PFSK-1 (cell line): ENCODE measurements at regions not wholly inside any gene's neighbourhood (a gene's known extent, or its start where the extent isn't known, plus 50 kb on each side); places are given as distances from the start of the nearest gene placed in this dataset.

Experiments
- POLR2AphosphoS5 ChIP-seq: IDR thresholded peaks from 2 replicates; pipeline ENCODE4 v1.6.1; 2012; ENCODE audit warnings: low read depth, mild to moderate bottlenecking, control low read depth, low read length, moderate library complexity
- SIN3A ChIP-seq: IDR thresholded peaks from 2 replicates; pipeline ENCODE4 v1.6.1; 2012; ENCODE audit warnings: mild to moderate bottlenecking, low read length, moderate library complexity, borderline replicate concordance; ENCODE audit not compliant: insufficient read depth
- TAF1 ChIP-seq: IDR thresholded peaks from 2 replicates; pipeline ENCODE4 v1.6.1; 2012; ENCODE audit warnings: low read length, control low read depth, borderline replicate concordance; ENCODE audit not compliant: insufficient read depth
- TF ChIP-seq, protein P1 (sequence below), 2 experiments: IDR thresholded peaks; 2 replicates each; pipeline versions ENCODE4 v1.6.1 to v1.8.0; 2011 to 2012; ENCODE audit warnings: low read depth in 2 of 2, low read length in 2 of 2, control low read depth in 1 of 2, inconsistent platforms in 1 of 2, mild to moderate bottlenecking in 1 of 2, moderate library complexity in 1 of 2; ENCODE audit not compliant: insufficient read depth in 1 of 2

DNA sequence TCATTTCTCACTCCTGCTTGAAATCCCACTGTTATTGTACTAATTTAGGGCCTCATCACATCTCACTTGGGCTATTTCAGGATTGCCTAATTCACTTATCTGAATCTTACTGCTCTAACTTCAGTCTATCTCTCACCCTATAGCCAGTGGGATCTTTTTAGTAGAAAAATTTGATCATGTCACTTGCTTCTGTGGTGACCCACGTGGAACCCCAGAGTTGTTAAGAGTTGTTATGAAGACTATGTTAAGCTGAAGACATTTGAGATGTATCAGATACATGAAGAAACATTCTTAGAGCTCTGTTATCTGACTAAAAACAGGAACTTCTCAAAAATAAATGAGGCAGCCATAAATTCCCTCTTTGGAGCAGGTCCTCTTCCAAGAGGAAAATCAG lies 1375.6 kb upstream of the TENM4 start:
- TF ChIP-seq TAF1 (no peak), POLR2AphosphoS5 (no peak), SIN3A (no peak)
- TF ChIP-seq, protein P1, sequence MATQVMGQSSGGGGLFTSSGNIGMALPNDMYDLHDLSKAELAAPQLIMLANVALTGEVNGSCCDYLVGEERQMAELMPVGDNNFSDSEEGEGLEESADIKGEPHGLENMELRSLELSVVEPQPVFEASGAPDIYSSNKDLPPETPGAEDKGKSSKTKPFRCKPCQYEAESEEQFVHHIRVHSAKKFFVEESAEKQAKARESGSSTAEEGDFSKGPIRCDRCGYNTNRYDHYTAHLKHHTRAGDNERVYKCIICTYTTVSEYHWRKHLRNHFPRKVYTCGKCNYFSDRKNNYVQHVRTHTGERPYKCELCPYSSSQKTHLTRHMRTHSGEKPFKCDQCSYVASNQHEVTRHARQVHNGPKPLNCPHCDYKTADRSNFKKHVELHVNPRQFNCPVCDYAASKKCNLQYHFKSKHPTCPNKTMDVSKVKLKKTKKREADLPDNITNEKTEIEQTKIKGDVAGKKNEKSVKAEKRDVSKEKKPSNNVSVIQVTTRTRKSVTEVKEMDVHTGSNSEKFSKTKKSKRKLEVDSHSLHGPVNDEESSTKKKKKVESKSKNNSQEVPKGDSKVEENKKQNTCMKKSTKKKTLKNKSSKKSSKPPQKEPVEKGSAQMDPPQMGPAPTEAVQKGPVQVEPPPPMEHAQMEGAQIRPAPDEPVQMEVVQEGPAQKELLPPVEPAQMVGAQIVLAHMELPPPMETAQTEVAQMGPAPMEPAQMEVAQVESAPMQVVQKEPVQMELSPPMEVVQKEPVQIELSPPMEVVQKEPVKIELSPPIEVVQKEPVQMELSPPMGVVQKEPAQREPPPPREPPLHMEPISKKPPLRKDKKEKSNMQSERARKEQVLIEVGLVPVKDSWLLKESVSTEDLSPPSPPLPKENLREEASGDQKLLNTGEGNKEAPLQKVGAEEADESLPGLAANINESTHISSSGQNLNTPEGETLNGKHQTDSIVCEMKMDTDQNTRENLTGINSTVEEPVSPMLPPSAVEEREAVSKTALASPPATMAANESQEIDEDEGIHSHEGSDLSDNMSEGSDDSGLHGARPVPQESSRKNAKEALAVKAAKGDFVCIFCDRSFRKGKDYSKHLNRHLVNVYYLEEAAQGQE (IDR thresholded peaks at IDR 0.05; ENCODE audit: insufficient read depth in 1 of 2, low read depth in 2 of 2, low read length in 2 of 2) = no peak
